Vagina (tissue), 2 donors: ENCODE measurements at regions not wholly inside any gene's neighbourhood (a gene's known extent, or its start where the extent isn't known, plus 50 kb on each side); places are given as distances from the start of the nearest gene placed in this dataset.

ENCODE experiments used
- CTCF ChIP-seq, 3 experiments: fragments of 450-650 bp in 2 of 3; fragments of 200-600 bp in 1 of 3; sonication (generic) in 1 of 3; IDR thresholded peaks; one replicate each; pipeline ENCODE4 v1.5.1; 2017 to 2019; ENCODE audit warnings: antibody characterized with exemption in 3 of 3, mild to moderate bottlenecking in 2 of 3, moderate library complexity in 2 of 3
- POLR2A ChIP-seq, 2 donors: fragments of 450-650 bp; IDR thresholded peaks; one replicate each; pipeline ENCODE4 v1.6.1; 2017; ENCODE audit warnings: antibody characterized with exemption in 2 of 2, mild to moderate bottlenecking in 2 of 2, moderate library complexity in 2 of 2
- POLR2AphosphoS5 ChIP-seq, 2 donors: sonication (generic); formaldehyde crosslinking; IDR thresholded peaks; one replicate each; pipeline ENCODE4 v1.9.0; 2017; ENCODE audit warnings: antibody characterized with exemption in 2 of 2, mild to moderate bottlenecking in 2 of 2, low read depth in 1 of 2; ENCODE audit not compliant: insufficient read depth in 1 of 2

GRCh38 chr17:55833306-55833705 lies 82.5 kb downstream of the PCTP start:
- TF ChIP-seq CTCF (IDR thresholded peaks at IDR 0.05) (no peak), POLR2A (IDR thresholded peaks at IDR 0.05) (no peak), POLR2AphosphoS5 (IDR thresholded peaks at IDR 0.05; ENCODE audit: insufficient read depth in 1 of 2, low read depth in 1 of 2) (no peak)
